DMS 273 (cell line): ENCODE measurements at regions not wholly inside any gene's neighbourhood (a gene's known extent, or its start where the extent isn't known, plus 50 kb on each side); places are given as distances from the start of the nearest gene placed in this dataset.

ENCODE experiments used
- DNase-seq: peaks from one replicate; lab custom pipeline; 2025; ENCODE audit not compliant: unreplicated experiment; lab: John Stamatoyannopoulos, UW

DNA sequence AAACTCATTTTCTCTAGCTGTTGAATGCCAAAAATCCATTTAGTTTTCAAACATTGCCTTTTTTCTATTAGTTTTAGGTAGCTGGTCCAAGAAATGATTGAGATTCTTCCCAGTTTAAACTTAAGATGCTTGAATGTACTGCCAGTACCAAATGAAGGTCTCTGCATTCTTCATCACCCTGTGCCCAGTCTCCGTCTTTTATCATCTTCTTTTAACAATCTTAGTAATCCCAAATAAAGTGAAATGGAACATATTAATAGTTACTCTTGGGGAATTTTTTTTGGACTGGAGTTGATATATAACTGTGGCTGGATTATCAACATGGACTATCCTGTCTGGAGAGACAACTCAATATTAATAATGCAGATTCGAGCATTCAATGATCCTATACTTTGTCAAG lies 54.1 kb upstream of the PCED1B start:
- no peak for DNase-seq

DNA sequence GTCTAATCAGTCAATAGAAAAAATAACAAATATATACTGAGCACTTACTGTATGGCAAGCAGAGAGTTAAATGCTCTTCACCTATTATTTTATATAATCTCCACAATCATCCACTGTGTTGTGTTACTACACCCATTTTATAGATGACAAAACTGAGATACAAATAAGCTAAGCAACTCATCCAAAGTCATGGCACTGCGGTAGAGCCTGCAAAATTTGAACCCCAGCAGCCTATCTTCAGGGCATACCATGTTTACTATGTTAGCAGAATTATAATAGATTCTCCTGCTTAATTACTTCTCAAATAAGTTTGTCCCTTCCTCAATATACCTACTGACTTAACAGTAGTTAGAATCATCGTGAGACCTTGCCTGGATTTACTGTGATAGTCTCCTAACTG lies 53.6 kb upstream of the PCED1B start:
- no peak for DNase-seq

DNA sequence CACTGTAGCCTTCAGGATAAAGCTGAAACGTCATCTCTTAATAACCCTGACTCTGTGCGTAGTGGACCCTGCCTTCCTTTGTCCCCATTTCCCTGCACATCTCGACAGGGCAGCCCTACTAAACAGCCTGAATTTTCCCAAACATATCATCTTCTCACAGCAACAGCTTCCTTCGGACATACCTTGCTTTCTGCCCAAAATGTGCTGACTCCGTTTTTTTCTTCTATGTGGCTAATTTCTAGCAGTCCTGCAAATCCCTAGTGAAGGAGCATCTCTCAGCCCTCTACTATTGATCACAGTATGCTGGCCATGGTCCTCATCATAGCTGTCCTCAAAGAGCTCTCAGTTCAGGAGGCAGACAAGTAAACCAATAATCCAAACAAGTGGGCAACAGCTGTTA lies 53.1 kb upstream of the PCED1B start:
- no peak for DNase-seq
